ENCODE measurements at regions not wholly inside any gene's neighbourhood (a gene's known extent, or its start where the extent isn't known, plus 50 kb on each side); places are given as distances from the start of the nearest gene placed in this dataset.

GRCh38 chr6:153621491-153621890 is 417.5 kb upstream of the OPRM1 start:
- no peak for DNase-seq

GRCh38 chr6:153621070-153621469 is 418.0 kb upstream of the OPRM1 start:
- DNase-seq: no peak

GRCh38 chr6:153618371-153619322 is 420.4 kb upstream of the OPRM1 start:
- no peak for DNase-seq

GRCh38 chr6:153616506-153616905 is 422.5 kb upstream of the OPRM1 start:
- no peak for DNase-seq

- DNase-seq: no peak
These were observed 425.2 kb upstream of the OPRM1 start for GRCh38 chr6:153613719-153614455.

GRCh38 chr6:153602401-153602800 is 436.6 kb upstream of the OPRM1 start:
- DNase-seq: no peak

GRCh38 chr6:153599901-153600300 is 439.1 kb upstream of the OPRM1 start:
- no peak for DNase-seq

GRCh38 chr6:153595903-153596302 is 443.1 kb upstream of the OPRM1 start:
- no peak for DNase-seq

- DNase-seq: no peak
These were observed 444.2 kb upstream of the OPRM1 start for GRCh38 chr6:153594871-153595270.

GRCh38 chr6:153591159-153591558 is 447.9 kb upstream of the OPRM1 start:
- DNase-seq: no peak

- DNase-seq: no peak
These were observed 448.6 kb upstream of the OPRM1 start for GRCh38 chr6:153590411-153590810.

GRCh38 chr6:153588330-153588729 is 450.7 kb upstream of the OPRM1 start:
- DNase-seq: no peak

- DNase-seq: no peak
These were observed 452.6 kb upstream of the RGS17 start for GRCh38 chr6:153583685-153584084.

- DNase-seq: no peak
These were observed 449.7 kb upstream of the RGS17 start for GRCh38 chr6:153580776-153581175.

- no peak for DNase-seq
These were observed 444.4 kb upstream of the RGS17 start for GRCh38 chr6:153575528-153575927.

- no peak for DNase-seq
These were observed 443.1 kb upstream of the RGS17 start for GRCh38 chr6:153574231-153574630.

- DNase-seq: no peak
These were observed 441.3 kb upstream of the RGS17 start for GRCh38 chr6:153572371-153572770.

- no peak for DNase-seq
These were observed 437.5 kb upstream of the RGS17 start for GRCh38 chr6:153568628-153569027.

GRCh38 chr6:153564803-153565202 is 433.7 kb upstream of the RGS17 start:
- DNase-seq: no peak

GRCh38 chr6:153563001-153563400 is 431.9 kb upstream of the RGS17 start:
- no peak for DNase-seq

- peak; percentile 8 for DNase-seq
These were observed 422.5 kb upstream of the RGS17 start for GRCh38 chr6:153553627-153554026.

GRCh38 chr6:153539602-153540001 is 408.5 kb upstream of the RGS17 start:
- DNase-seq: no peak

- DNase-seq: no peak
These were observed 407.4 kb upstream of the RGS17 start for GRCh38 chr6:153538491-153538890.

- DNase-seq: peak; percentile 57
These were observed 406.3 kb upstream of the RGS17 start for GRCh38 chr6:153537422-153537821.
